AG08396 (cell line): ENCODE measurements at regions not wholly inside any gene's neighbourhood (a gene's known extent, or its start where the extent isn't known, plus 50 kb on each side); places are given as distances from the start of the nearest gene placed in this dataset.
A peak's percentile ranks its signal among the peaks of the same experiment; 100 is the strongest.

Experiments used
- DNase-seq: peaks from one replicate; pipeline ENCODE4 v3.0.0; 2012; ENCODE audit warnings: low spot score, mixed read lengths

- no peak for DNase-seq
Measured at GRCh38 chr21:38702196-38702595, 103.5 kb upstream of the ETS2 start.

DNA sequence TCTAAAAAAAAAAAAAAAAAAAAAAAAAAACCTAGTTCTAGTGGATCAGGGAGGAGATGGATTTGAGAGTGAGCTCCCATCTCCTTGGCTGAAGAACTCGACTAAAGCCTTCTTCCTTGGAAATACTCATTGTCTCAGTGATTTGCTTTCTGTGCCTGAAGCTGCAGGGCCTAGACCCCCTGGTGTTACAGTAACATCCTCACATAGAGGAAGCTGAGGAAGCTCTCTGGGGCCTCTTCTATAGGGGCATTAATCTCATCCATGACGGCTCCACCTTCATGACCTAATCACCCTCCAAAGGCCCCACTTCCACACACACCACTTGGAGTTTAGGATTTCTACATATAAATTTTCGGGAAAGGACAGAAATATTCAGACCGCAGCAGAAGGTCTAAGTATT, 95.9 kb upstream of the ETS2 start:
- DNase-seq = no peak

DNA sequence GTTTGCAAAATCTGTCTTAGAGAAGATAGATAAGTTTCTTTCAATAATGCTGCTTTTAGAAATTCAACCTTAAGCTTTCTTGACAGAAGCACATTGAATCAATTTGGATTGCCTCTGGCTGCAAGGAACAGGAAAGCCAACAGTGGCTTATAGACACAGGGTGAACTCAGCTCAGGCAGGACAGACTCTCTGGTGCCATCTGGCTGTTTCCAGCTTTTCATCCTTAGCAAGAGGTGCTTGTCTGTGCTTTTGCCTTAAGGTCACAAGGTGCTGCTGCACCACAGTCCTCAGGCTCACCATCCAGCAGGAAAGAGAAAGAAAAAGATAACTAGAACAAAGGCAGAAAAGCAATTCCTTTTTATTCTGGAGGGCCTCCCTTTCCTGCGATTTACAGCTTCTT, 93.7 kb upstream of the ETS2 start:
- peak; percentile 44 for DNase-seq

- no peak for DNase-seq
Measured at GRCh38 chr21:38712664-38713063, 93.1 kb upstream of the ETS2 start.

DNA sequence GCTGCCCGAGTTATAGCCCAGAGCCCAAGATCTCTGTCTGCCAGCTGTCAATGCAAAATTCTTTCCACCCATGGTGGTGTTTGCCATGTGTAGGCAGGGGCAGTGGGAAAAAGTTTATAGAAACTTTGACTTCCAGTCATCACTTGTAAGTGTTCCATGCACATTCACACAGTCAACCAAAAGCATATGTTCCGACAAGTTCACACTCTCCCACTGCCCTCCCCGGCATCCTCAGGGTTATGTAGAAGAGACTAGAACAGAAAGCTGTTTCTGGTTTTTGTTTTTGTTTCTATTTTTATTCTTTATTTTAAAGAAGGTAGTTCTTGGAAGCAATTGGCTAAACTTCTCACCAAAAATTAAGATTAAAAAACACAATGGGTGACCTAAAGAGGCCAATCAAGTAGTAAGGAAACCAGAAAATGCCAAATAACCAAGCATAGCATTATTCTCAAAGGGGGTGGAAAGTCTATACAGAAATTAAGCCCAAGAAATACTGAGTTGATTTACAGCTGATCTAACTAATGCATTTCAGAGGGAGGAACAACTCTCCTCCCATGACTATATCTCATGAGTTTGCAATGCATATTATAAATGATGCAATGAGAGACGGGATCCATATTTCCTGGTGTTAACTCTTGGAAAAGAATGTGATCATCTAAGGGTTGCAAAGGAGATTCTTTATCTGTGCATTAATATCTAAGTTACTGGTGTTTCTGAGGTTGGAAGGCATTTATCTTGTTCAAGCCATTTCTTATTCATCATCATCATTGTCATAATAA, 91.5 kb upstream of the ETS2 start:
- DNase-seq = no peak

DNA sequence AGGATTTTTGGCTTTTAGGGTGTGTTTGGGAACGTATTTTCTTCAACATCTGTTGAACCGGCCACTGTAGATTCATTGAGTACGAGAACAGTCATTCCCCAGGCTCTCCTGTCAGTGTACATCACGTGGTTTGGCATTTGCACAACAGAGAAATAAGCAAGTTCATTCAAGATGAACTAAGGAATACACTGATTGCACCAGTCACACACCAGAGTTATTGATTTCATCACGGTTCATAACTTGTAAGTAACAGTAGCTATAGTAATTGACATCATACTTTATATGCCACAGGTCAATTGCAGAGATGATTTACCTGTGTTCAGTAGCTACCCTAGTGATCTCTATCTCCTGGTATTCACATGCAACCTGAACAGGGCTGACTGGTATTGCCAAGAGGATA, 90.7 kb upstream of the ETS2 start:
- DNase-seq = no peak

DNA sequence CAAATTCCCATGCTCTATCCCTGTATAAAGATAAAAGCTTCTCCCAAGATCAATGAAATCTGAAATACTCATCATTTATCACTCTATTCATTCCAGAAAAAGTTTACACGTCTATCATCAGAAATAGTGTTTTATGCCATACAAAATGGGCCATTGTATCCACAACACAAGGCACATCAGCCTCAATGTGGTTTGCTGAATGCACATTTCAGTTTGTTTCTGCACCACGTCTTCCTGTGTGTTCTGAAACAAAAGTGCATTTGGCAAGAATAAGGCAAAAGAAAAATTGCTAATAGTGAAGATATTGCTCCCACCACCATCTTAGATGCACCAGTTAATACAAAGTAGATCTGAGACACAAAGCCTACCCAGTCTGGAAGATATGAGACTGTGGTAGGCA, 89.6 kb upstream of the ETS2 start:
- DNase-seq = no peak

GRCh38 chr21:38716942-38717341, 88.8 kb upstream of the ETS2 start:
- DNase-seq = peak; percentile 16

DNA sequence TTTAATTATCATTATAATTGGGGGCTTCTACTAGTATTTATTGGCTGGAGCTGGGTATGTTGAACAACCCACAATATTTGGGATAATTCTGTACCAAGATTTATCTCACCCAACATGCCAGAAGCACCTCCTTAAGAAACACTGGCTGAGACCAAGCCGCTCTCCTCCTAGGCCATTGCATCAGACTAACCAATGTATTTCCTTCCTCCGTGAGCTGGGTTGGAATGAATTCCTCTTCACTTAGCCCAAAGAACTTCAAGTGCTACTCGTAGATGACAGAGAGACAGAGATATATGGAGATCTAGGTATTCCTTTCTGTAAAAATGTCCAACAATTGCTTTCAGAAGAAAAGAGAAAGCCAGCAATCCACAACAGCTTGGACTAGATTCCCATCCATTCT, 87.2 kb upstream of the ETS2 start:
- DNase-seq = no peak

DNA sequence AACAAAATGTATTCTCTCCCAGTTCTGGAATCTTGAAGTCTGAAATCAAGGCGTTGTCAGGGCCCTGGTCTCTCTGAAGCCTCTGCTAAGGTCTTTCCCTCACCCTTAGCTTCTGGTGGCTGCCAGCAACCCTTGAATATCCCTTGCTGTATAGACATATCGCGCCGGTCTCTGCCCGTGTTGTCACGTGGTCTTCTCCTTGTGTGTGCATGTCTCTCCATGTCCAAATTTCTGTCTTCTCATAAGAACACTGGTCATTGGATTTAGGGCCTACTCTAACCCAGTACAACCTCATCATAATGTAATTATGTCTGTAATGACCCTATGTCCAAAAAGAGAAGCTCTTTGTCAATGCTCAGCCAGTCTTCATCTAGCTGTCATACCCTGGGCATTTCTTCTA, 85.7 kb upstream of the ETS2 start:
- DNase-seq = no peak

- DNase-seq = no peak
Measured at GRCh38 chr21:38721055-38721454, 84.7 kb upstream of the ETS2 start.

GRCh38 chr21:38721958-38722357, 83.8 kb upstream of the ETS2 start:
- no peak for DNase-seq

DNA sequence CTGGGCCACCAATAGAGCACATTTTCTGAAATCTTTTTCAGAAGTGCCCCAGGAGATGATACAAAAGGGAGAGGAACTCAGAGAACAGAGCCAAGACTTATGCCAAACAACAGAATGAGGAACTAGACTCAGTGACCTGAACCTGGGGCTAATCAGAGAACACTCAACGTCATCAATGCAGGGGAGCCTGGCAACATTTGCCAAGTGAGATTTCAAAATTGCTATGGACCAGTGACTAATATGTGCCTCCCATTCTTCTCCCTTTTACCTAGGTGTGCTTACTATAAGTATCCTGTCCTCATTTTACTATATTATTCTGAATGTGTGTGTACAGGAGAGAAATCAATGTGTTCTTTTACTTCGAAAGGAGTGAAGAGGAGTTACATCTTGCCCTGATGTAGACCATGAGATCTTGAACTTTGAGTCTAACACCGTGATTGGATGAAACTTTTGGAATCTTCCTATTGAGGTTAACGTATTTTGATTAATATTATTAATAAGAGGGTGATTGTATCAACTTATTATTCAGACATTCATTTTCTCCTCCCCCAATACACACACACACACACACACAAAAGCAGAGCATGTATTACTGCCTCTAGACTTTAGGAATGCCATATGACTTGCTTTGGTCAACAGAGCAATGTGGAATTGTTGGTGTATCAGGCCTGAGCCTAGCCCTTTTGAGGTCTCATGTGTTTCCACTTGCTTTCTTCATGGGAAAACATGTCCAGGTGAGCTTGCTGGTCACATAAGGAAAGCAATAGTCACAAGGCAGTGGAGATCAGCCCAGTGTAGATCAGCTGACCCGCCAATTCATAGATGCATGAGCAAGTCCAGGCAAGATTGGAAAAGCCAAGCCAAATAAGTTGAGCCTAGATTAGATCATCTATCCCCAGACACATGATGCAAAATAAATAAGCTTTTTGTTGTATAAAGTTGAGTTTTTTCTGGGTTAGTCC, 80.3 kb upstream of the ETS2 start:
- DNase-seq = no peak

GRCh38 chr21:38726482-38726881, 79.2 kb upstream of the ETS2 start:
- no peak for DNase-seq

DNA sequence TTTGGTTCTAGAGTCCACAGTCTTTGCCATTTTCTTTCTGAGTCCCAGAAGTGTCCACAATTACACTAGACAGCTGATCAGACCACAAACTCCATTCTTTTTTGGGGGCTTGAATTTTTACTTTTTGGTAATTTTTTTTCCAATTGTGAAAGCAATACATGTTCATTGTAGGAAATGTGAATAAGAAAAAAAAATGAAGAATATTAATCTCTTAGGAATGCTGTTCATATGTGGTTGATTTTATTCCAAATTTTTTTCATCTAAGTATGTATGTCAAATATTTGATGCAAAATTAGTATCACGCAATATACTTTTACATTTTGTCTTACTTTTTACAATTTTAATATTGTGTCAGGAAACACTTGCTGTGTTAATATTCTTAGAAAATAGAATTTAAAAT, 76.4 kb upstream of the ETS2 start:
- no peak for DNase-seq

GRCh38 chr21:38729754-38730379, 75.9 kb upstream of the ETS2 start:
- peak; percentile 9 for DNase-seq

- DNase-seq = peak; percentile 79
Measured at GRCh38 chr21:38733972-38734546, 71.7 kb upstream of the ETS2 start.

DNA sequence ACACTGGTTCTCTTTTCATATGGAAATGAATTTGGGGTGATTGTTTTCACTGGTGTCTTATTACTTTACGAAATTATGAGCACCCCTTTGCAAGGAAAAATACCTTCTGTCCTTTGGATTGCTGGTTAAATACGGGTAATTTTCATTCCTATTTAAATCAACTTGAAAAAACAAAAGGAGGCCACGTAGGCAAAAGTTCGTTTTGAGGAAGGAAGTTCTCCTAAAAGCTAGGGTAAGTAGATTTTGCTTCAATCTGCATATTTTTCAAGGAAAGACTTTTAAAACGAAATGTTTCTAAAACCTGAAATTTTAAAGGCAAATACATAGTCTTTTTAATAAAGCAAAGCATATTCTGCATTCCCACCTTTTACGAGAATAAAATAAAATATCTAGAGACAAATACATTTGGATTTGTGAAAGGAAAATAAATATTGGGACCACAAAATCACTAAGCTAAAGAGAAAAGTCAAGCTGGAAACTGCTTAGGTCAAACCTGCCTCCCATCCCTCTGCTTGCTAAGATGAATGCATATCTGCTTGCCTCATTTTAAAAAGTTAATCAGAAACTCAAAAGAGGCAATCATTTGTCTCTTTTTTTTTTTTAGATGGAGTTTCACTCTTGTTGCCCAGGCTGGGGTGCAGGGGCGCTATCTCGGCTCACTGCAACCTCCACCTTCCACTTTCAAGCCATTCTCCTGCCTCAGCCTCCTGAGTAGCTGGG, 70.9 kb upstream of the ETS2 start:
- DNase-seq = no peak

DNA sequence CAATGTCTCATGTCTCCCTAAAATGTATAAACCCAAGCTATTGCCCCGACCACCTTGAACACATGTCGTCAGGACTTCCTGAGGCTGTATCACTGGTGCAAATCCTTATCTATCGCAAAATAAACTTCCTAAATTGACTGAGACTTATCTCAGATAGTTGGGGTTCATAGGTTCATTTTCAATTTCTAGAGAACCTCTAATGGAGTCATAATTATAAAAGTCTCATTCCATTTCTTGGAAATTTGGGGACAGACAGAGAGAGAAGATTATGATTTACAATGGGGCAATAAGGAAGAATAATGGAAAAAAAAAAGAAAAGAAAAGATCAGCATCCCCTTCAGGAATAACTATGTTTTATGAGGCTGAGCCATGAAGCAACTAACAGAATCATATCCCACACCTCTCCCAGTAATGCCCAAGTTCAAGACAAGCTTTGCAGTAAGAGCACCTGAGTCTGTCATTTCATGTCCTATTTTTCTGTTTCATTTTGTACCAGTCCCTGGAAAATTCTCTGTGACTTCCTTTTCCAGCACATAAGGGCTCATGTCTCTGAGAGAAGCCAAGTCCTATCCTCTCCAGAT, 70.0 kb upstream of the ETS2 start:
- no peak for DNase-seq

DNA sequence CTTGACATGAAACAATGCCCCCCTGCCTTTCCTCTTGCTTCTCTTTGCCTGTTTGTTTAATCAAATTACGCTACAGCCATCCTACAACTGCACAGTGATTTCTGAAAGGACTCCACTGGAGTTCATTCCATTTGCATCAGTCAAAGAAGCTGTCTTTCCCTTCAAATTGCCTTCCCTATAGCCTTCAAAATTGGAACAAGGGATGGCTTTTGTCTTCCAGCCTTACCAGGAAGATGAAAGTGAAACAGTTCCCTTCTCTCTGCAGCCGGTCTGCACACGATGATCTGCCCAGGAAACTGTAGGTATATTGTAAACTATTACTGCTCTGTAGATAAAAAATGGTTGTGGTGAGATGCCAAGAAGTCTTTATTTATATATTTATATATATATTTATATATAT, 65.6 kb upstream of the ETS2 start:
- DNase-seq = peak; percentile 8
